ACHN (cell line): ENCODE measurements at regions not wholly inside any gene's neighbourhood (a gene's known extent, or its start where the extent isn't known, plus 50 kb on each side); places are given as distances from the start of the nearest gene placed in this dataset.
"Not testable (repeated sequence)": the region's sequence is repeated elsewhere in the genome, so short reads cannot be mapped to it uniquely, and the experiment has no call there.

Experiments used
- DNase-seq: peaks from one replicate; pipeline ENCODE4 v3.0.0-alpha.2; 2015
- in situ Hi-C: cut with HindIII; loops from 2 replicates; pipeline ENCODE4 v1.10.0; 2017; ENCODE audit warnings: low sequenced_read_pairs, low pct_ligation_motif_present, low pct_unique_long_range_greater_than_20kb

DNA sequence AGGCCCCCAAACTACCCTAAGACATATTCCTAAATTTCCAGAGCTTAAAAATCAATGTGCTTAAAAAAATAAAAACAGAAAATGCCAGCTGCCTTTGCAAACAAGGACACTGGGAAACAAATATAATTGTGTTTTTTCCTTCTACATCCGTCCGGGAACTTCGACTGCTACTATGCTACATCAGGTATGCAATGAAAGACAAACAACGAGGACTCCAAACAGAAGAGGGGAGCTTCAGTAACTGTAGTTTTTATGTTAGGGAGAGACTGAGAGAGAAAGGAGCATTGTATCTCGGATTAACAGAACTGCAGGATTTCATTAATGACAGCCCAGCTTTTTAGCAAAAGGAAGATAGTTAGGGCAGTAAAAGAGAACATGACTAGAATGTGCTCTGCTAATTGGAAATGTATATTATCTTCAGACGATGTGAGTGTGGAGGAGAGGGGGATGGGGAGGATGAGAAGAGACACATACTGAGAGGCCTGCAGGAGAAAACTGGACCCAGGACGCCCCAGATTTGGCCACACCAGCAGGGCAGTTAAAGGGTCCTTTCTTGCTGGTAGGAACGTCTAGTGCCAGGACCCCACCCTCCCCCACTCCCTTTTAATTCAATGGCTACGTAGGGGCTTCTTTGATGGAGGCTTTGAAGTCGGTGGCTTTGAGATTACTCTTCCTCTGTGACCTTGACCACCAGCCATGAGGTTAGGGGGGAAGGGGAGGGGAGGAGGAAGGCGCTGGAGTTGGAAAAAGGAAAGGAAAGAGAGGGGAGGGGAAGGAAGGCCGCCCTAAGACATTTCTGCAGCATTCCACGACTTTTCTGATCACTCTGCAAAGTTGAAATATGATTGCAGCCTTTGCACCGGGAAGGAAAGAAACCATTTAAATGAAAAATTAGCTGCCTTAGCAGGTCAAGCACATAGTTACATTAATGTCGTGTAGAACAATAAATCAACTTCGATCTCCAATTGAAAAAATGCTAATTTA is 187.1 kb downstream of the BLID start:
- no peak for DNase-seq
- in situ Hi-C loops = no loop called here

GRCh38 chr11:121927789-121928188 is 188.2 kb downstream of the BLID start:
- in situ Hi-C loops = no loop called here
- no peak for DNase-seq

GRCh38 chr11:121927097-121927785 is 188.8 kb downstream of the BLID start:
- no peak for DNase-seq
- in situ Hi-C loops = no loop called here

DNA sequence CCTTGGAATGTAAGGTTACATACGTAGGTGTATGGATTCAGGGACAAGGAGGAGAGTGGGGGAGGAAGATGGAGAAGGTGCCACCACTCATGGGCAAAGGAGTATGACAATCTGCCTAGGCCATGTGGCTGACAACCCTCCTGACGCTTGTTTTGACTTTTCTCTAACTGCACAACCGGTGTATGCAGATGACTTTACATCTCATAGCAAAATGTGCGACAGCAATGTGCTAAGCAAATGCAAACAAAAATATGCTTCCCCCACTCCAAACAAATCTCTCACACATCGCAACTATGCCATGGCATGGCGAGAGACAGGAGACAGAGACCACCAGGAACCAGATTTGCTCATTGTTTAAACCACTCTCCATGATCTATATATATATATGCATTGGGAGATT is 191.8 kb downstream of the BLID start:
- DNase-seq = no peak
- in situ Hi-C loops = no loop called here

- in situ Hi-C loops = no loop called here
- DNase-seq = no peak
Observed at GRCh38 chr11:121917482-121917881, 198.5 kb downstream of the BLID start.

- in situ Hi-C loops = no loop called here
- DNase-seq = no peak
Observed at GRCh38 chr11:121914508-121915059, 201.4 kb downstream of the BLID start.

DNA sequence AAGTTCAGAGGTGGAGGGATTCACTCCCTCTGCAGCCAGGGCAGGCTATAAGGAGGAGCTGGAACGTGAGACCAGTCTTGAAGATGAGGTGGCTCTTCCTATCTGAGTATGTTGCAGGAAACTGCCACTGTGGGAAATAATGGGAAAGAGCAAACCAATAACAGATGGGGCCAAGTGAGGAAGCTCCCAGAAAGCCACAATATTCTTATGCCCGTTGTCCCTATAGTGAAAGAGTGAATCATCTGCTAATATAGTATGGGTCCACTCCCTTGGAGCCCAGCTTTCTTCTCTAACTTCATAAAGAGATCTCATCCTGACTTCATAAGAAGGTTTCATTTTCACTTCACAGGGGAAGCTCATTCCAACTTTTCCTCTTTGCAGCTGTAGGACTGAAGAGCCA is 206.4 kb downstream of the BLID start:
- in situ Hi-C loops = no loop called here
- DNase-seq = no peak

- in situ Hi-C loops = no loop called here
- no peak for DNase-seq
Observed at GRCh38 chr11:121907379-121907778, 208.6 kb downstream of the BLID start.

- no peak for DNase-seq
- in situ Hi-C loops = no loop called here
Observed at GRCh38 chr11:121904148-121904547, 211.9 kb downstream of the BLID start.

GRCh38 chr11:121901886-121902285 is 214.1 kb downstream of the BLID start:
- no peak for DNase-seq
- in situ Hi-C loops = no loop called here

DNA sequence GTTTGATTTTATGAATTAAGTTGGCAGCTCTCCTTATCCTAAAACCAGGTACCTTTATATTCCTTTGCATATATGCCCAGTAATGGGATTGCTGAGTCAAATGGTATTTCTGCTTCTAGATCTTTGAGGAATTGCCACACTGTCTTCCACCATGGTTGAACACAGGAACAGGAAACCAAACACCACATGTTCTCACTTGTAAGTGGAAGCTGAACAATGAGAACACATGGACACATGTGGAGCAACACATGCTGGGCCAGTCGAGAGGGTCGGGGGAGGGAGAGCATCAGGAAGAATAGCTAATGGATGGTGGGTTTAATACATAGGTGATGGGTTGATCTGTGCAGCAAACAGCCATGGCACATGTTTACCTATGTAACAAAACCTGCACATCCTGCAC is 214.6 kb downstream of the BLID start:
- in situ Hi-C loops = not testable (repeated sequence)

GRCh38 chr11:121899520-121899919 is 216.5 kb downstream of the BLID start:
- DNase-seq = no peak
- in situ Hi-C loops = no loop called here

More for the DNA sequence above, 214.6 kb downstream of the BLID start:
- DNase-seq = not testable (repeated sequence)

DNA sequence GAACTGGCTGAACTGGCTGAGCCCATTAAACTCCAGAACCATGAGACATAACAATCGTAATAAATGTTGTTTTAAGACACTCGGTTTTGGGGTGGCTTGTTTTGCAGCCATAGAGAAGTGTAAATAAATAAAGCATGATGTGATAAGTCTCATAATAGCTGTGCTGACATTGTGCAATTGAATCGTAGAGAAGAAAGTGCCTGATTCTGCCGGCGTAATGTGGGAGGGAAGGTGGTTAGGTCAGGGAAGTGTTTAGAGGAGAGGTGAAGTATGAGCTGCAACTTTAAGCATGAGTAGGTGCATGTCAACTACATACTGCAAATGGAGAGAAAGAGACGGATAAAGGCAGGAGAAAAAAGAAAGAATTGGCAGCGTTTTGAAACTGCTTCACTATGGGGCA is 217.1 kb downstream of the BLID start:
- in situ Hi-C loops = no loop called here
- no peak for DNase-seq

DNA sequence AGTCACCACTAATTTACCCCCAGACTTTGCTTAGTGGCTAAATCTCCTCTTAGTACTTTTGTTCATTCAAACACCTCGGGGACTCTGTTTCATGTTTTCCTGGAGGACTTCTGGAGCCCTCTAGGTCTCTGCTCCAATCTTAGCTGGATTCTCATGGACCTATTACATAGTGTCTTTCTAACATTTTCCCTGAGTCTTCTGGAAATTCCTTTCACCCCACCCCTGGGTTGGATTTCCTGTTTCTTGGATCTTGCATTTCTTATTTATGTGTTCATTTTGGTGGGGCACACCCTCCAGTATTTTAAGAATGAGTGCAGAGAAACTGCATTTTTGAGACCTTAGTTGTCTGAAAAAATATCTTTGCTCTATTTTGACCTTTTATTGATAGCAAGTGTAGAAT is 220.1 kb downstream of the BLID start:
- in situ Hi-C loops = no loop called here
- DNase-seq = no peak

DNA sequence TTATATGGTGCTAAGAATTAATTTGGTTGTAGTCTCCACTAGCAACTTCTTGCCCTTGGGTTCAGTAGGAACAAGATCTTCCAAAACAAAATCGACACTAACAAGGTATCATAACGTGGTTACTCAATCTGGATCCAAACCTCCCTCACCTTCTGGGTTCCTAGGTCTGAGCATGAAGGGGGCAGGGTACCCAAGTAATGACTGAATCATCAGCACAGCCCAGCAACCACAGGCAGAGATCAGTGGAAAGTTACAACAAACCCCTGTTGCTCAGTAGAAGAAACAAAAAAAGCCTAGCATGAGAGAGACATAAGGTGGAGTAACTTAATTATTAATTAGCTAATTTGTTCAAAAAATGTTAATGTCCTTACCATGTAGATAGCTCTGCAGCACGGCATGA is 221.4 kb downstream of the BLID start:
- no peak for DNase-seq
- in situ Hi-C loops = no loop called here

- in situ Hi-C loops = no loop called here
- DNase-seq = no peak
Observed at GRCh38 chr11:121892863-121893262, 223.2 kb downstream of the BLID start.

GRCh38 chr11:121892131-121892681 is 223.8 kb downstream of the BLID start:
- DNase-seq = no peak
- in situ Hi-C loops = no loop called here

DNA sequence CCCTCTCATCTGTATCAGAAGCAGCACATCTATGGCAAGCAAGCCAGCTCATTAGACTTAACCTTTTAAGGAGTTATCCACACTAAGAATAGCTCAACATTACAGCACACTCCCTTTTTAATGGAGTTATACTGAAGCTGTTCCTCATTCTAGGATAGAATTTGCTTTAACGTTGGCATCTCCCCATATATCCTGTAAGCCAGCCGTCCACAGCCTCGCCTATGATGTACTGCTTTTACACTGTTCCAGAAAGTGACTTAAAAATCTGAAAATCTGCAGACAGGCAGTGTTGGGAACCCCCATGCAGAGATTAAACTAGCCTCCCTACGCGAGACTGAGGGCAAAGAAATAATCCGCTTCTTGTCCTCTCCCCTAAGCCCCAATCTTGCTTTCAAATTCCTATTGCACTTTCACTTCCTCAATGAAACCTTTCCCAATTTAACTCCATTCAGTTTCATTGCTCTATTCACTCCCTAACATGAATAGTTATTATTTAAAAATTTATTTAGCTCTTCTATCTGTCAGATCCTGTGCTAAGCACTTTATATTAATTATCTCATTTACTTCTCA is 225.0 kb downstream of the BLID start:
- in situ Hi-C loops = no loop called here

GRCh38 chr11:121890377-121890776 is 225.6 kb downstream of the BLID start:
- no peak for DNase-seq

More for the DNA sequence above, 225.0 kb downstream of the BLID start:
- no peak for DNase-seq

More at GRCh38 chr11:121890377-121890776, 225.6 kb downstream of the BLID start:
- in situ Hi-C loops = no loop called here
